HG03175 (cell line): ENCODE measurements at regions not wholly inside any gene's neighbourhood (a gene's known extent, or its start where the extent isn't known, plus 50 kb on each side); places are given as distances from the start of the nearest gene placed in this dataset.

Experiments used
- ATAC-seq: cut with Tn5 transposase; IDR thresholded peaks from one replicate; pipeline ENCODE4 v1.9.1; 2021; ENCODE audit warnings: mild to moderate bottlenecking, moderate library complexity; ENCODE audit not compliant: unreplicated experiment

GRCh38 chr10:28481968-28482367, 51.0 kb upstream of the WAC start:
- ATAC-seq = no peak
